ENCODE measurements at regions not wholly inside any gene's neighbourhood (a gene's known extent, or its start where the extent isn't known, plus 50 kb on each side); places are given as distances from the start of the nearest gene placed in this dataset.

GRCh38 chr14:97468220-97468619 is 671.0 kb downstream of the VRK1 start:
- Histone ChIP-seq H3K27me3 (no peaks in the 10 kb centered on the region), H3K36me3 (no peaks in the 10 kb centered on the region), H3K9me3 (no peaks in the 10 kb centered on the region), H3K4me1 (no peaks in the 10 kb centered on the region), H3K27ac (no peak overlapping the region), H3K4me3 (no peak overlapping the region)
- 62 to 67% methylated on average over 6 of the region's 6 CpGs for WGBS, 2 donors
- no peak for DNase-seq (ENCODE audit: low spot score in 2 of 2)
- no peak for TF ChIP-seq EP300 (IDR thresholded peaks at IDR 0.05)
- no peak for TF ChIP-seq CTCF (IDR thresholded peaks at IDR 0.05)
- no peak for TF ChIP-seq POLR2A (IDR thresholded peaks at IDR 0.05)

- Histone ChIP-seq H3K9me3 (no peaks in the 10 kb centered on the region), H3K36me3 (no peaks in the 10 kb centered on the region), H3K27ac (no peak overlapping the region), H3K4me3 (no peak overlapping the region), H3K27me3 (no peaks in the 10 kb centered on the region), H3K4me1 (no peaks in the 10 kb centered on the region)
- DNase-seq (ENCODE audit: low spot score in 2 of 2): no peak
- WGBS, 2 donors: 70 to 78% methylated on average over 4 of the region's 4 CpGs
- TF ChIP-seq POLR2A (IDR thresholded peaks at IDR 0.05) (no peak), EP300 (IDR thresholded peaks at IDR 0.05) (no peak), CTCF (IDR thresholded peaks at IDR 0.05) (no peak)
Observed at GRCh38 chr14:97477353-97477752, 680.2 kb downstream of the VRK1 start.

GRCh38 chr14:97485201-97485600 is 688.0 kb downstream of the VRK1 start:
- WGBS, 2 donors: 71 to 73% methylated on average over 10 of the region's 10 CpGs
- no peaks in the 10 kb centered on the region for H3K36me3 ChIP-seq
- no peaks in the 10 kb centered on the region for H3K9me3 ChIP-seq

GRCh38 chr14:97486601-97487120 is 689.5 kb downstream of the VRK1 start:
- no peak for DNase-seq (ENCODE audit: low spot score in 2 of 2)
- Histone ChIP-seq H3K27me3 (no peaks in the 10 kb centered on the region), H3K4me1 (no peaks in the 10 kb centered on the region), H3K36me3 (no peaks in the 10 kb centered on the region), H3K4me3 (no peak overlapping the region), H3K27ac (no peak overlapping the region), H3K9me3 (no peaks in the 10 kb centered on the region)
- 73 to 76% methylated on average over 13 of the region's 13 CpGs for WGBS, 2 donors
- TF ChIP-seq POLR2A (IDR thresholded peaks at IDR 0.05) (no peak), CTCF (IDR thresholded peaks at IDR 0.05) (no peak), EP300 (IDR thresholded peaks at IDR 0.05) (no peak)

More at GRCh38 chr14:97485201-97485600, 688.0 kb downstream of the VRK1 start:
- DNase-seq (ENCODE audit: low spot score in 2 of 2): no peak
- TF ChIP-seq EP300 (IDR thresholded peaks at IDR 0.05): no peak
- TF ChIP-seq CTCF (IDR thresholded peaks at IDR 0.05): no peak
- no peak for TF ChIP-seq POLR2A (IDR thresholded peaks at IDR 0.05)
- Histone ChIP-seq H3K4me3 (no peak overlapping the region), H3K4me1 (no peaks in the 10 kb centered on the region), H3K27ac (no peak overlapping the region), H3K27me3 (no peaks in the 10 kb centered on the region)

- Histone ChIP-seq H3K9me3 (peaks cover 0 to 5% (median 0%) of the 10 kb centered on the region in 4 donors), H3K36me3 (no peaks in the 10 kb centered on the region), H3K4me3 (no peak overlapping the region), H3K27me3 (no peaks in the 10 kb centered on the region), H3K27ac (no peak overlapping the region), H3K4me1 (no peaks in the 10 kb centered on the region)
- WGBS, 2 donors: 74 to 79% methylated on average over 10 of the region's 10 CpGs
- no peak for DNase-seq (ENCODE audit: low spot score in 2 of 2)
- no peak for TF ChIP-seq CTCF (IDR thresholded peaks at IDR 0.05)
- TF ChIP-seq POLR2A (IDR thresholded peaks at IDR 0.05): no peak
- no peak for TF ChIP-seq EP300 (IDR thresholded peaks at IDR 0.05)
Observed at GRCh38 chr14:97489750-97490149, 692.6 kb downstream of the VRK1 start.
